WTC11 (cell line): ENCODE measurements at regions not wholly inside any gene's neighbourhood (a gene's known extent, or its start where the extent isn't known, plus 50 kb on each side); places are given as distances from the start of the nearest gene placed in this dataset.

Source experiments
- ATAC-seq: fragments of 200-7000 bp; cut with Tn5 transposase; 2 replicates; pipeline ENCODE4 v1.10.0; 2021; ENCODE audit warnings: mild to moderate bottlenecking, moderate library complexity
- CTCF ChIA-PET: fragments of 300-600 bp; sonication (Branson Sonifier 250); formaldehyde crosslinking; loops from one replicate; lab custom pipeline; 2021; ENCODE audit warnings: antibody characterized with exemption; lab: Charles Lee
- POLR2A ChIA-PET: fragments of 350-600 bp; sonication (Branson Sonifier 250); formaldehyde crosslinking; loops from one replicate; lab custom pipeline; 2021; ENCODE audit warnings: antibody characterized with exemption; lab: Charles Lee
- DNase-seq: peaks from one replicate; pipeline ENCODE4 v3.0.0; 2021; ENCODE audit warnings: low spot score
- H3K27ac Mint-ChIP-seq: 2 replicates; pipeline ENCODE4 v1.8.0; 2021; ENCODE audit warnings: mixed read lengths
- H3K27me3 Mint-ChIP-seq: 2 replicates; pipeline ENCODE4 v1.8.0; 2021; ENCODE audit warnings: low read depth, mild to moderate bottlenecking, moderate library complexity, mixed read lengths
- H3K36me3 Mint-ChIP-seq: 2 replicates; pipeline ENCODE4 v1.8.0; 2021; ENCODE audit warnings: mixed read lengths
- H3K4me1 Mint-ChIP-seq: 2 replicates; pipeline ENCODE4 v1.8.0; 2022; ENCODE audit warnings: mixed read lengths
- H3K4me3 Mint-ChIP-seq: 2 replicates; pipeline ENCODE4 v1.8.0; 2021; ENCODE audit warnings: mild to moderate bottlenecking, moderate library complexity, mixed read lengths
- H3K9me3 Mint-ChIP-seq: 2 replicates; pipeline ENCODE4 v1.8.0; 2021; ENCODE audit warnings: mixed read lengths
- AR ChIP-seq: fragments of 250-450 bp; sonication (Bioruptor Pico); IDR thresholded peaks from 2 replicates; pipeline ENCODE4 v1.9.0; 2021; ENCODE audit warnings: mild to moderate bottlenecking
- CREM ChIP-seq: sonication (generic); formaldehyde crosslinking; IDR thresholded peaks from 2 replicates; pipeline ENCODE4 v1.8.1; 2022; ENCODE audit warnings: mild to moderate bottlenecking, missing genetic modification reagents, moderate library complexity
- E2F5 ChIP-seq: sonication (generic); formaldehyde crosslinking; IDR thresholded peaks from 2 replicates; pipeline ENCODE4 v1.8.1; 2022; ENCODE audit warnings: mild to moderate bottlenecking, moderate library complexity, missing genetic modification reagents
- ELF4 ChIP-seq: sonication (generic); formaldehyde crosslinking; IDR thresholded peaks from 2 replicates; pipeline ENCODE4 v1.8.1; 2022; ENCODE audit warnings: low read depth, mild to moderate bottlenecking, moderate library complexity, missing genetic modification reagents
- FOXP1 ChIP-seq: sonication (generic); formaldehyde crosslinking; IDR thresholded peaks from 2 replicates; pipeline ENCODE4 v1.8.0; 2022; ENCODE audit warnings: missing genetic modification reagents, mild to moderate bottlenecking, moderate library complexity, borderline replicate concordance
- FOXP4 ChIP-seq: sonication (generic); formaldehyde crosslinking; IDR thresholded peaks from 2 replicates; pipeline ENCODE4 v1.8.0; 2022; ENCODE audit warnings: mild to moderate bottlenecking, missing genetic modification reagents
- KAT7 ChIP-seq: sonication (generic); formaldehyde crosslinking; IDR thresholded peaks from 2 replicates; pipeline ENCODE4 v1.8.1; 2023; ENCODE audit warnings: missing genetic modification reagents, mild to moderate bottlenecking, borderline replicate concordance
- NFE2L1 ChIP-seq: sonication (generic); formaldehyde crosslinking; IDR thresholded peaks from 2 replicates; pipeline ENCODE4 v1.8.1; 2023; ENCODE audit warnings: missing genetic modification reagents
- NFYB ChIP-seq: sonication (generic); formaldehyde crosslinking; conservative IDR thresholded peaks from 2 replicates; pipeline ENCODE4 v1.8.0; 2022; ENCODE audit warnings: low read depth, missing genetic modification reagents
- NR2C2 ChIP-seq: sonication (generic); formaldehyde crosslinking; IDR thresholded peaks from 2 replicates; pipeline ENCODE4 v1.8.0; 2022; ENCODE audit warnings: mild to moderate bottlenecking, missing genetic modification reagents
- NR3C1 ChIP-seq: sonication (generic); formaldehyde crosslinking; conservative IDR thresholded peaks from 2 replicates; pipeline ENCODE4 v1.8.1; 2023; ENCODE audit warnings: low read depth, mild to moderate bottlenecking, missing genetic modification reagents
- SOX15 ChIP-seq: fragments of 250-450 bp; sonication (Bioruptor Pico); IDR thresholded peaks from 2 replicates; pipeline ENCODE4 v1.9.0; 2021; ENCODE audit warnings: mild to moderate bottlenecking
- TCF7 ChIP-seq: sonication (generic); formaldehyde crosslinking; IDR thresholded peaks from 2 replicates; pipeline ENCODE4 v1.8.0; 2022; ENCODE audit warnings: mild to moderate bottlenecking, low read depth, missing genetic modification reagents, moderate library complexity
- ZNF232 ChIP-seq: sonication (generic); formaldehyde crosslinking; IDR thresholded peaks from 2 replicates; pipeline ENCODE4 v1.8.0; 2022; ENCODE audit warnings: mild to moderate bottlenecking, missing genetic modification reagents
- ZNF423 ChIP-seq: fragments of 250-450 bp; sonication (Bioruptor Pico); IDR thresholded peaks from 2 replicates; pipeline ENCODE4 v2.1.2; 2022; ENCODE audit warnings: mild to moderate bottlenecking, moderate library complexity
- ZNF512 ChIP-seq: sonication (generic); formaldehyde crosslinking; IDR thresholded peaks from 2 replicates; pipeline ENCODE4 v1.8.1; 2022; ENCODE audit warnings: missing genetic modification reagents, borderline replicate concordance
- ZNF532 ChIP-seq: fragments of 250-450 bp; sonication (Bioruptor Pico); IDR thresholded peaks from 2 replicates; pipeline ENCODE4 v1.9.0; 2021; ENCODE audit warnings: mild to moderate bottlenecking, borderline replicate concordance
- ZNF671 ChIP-seq: fragments of 250-450 bp; sonication (Bioruptor Pico); IDR thresholded peaks from 2 replicates; pipeline ENCODE4 v1.8.0; 2021; ENCODE audit warnings: mild to moderate bottlenecking

GRCh38 chr20:58577871-58578598, 62.8 kb upstream of the APCDD1L start (continued):
- TF ChIP-seq AR = no peak
- TF ChIP-seq, all 79 proteins: peak for 0

GRCh38 chr20:58577139-58577806, 62.1 kb upstream of the APCDD1L start:
- Mint-ChIP-seq H3K36me3 (no peaks in the 10 kb centered on the region; the same call in none of the 2 replicates), H3K4me3 (no peak overlapping the region), H3K9me3 (peaks cover 12% of the 10 kb centered on the region), H3K4me1 (peaks cover 13% of the 10 kb centered on the region), H3K27ac (peak overlapping the region; percentile 67; the same call in 1 of the 2 replicates), H3K27me3 (peaks cover 2% of the 10 kb centered on the region)
- ATAC-seq (no peak), DNase-seq (peak; percentile 8)
- ChIA-PET CTCF (no interaction called here), POLR2A (no interaction called here)
- no peak for TF ChIP-seq NR3C1 (CRISPR knock-in tag)
- TF ChIP-seq KAT7 (CRISPR knock-in tag) = no peak
- TF ChIP-seq ZNF532 (CRISPR knock-in tag) = no peak
- no peak for TF ChIP-seq FOXP4 (CRISPR knock-in tag)
- TF ChIP-seq SOX15 (CRISPR knock-in tag) = no peak
- TF ChIP-seq ZNF423 = no peak
- no peak for TF ChIP-seq E2F5 (CRISPR knock-in tag)
- no peak for TF ChIP-seq ZNF671 (CRISPR knock-in tag)
- TF ChIP-seq FOXP1 = no peak
- TF ChIP-seq ZNF232 (CRISPR knock-in tag) = no peak

GRCh38 chr20:58576603-58576970, 61.4 kb upstream of the APCDD1L start:
- ChIA-PET CTCF (no interaction called here), POLR2A (no interaction called here)
- ATAC-seq (no peak), DNase-seq (no peak)
- Mint-ChIP-seq H3K27me3 (peaks cover 2% of the 10 kb centered on the region), H3K4me1 (peaks cover 13% of the 10 kb centered on the region), H3K27ac (no peak overlapping the region), H3K4me3 (no peak overlapping the region), H3K36me3 (no peaks in the 10 kb centered on the region; the same call in 1 of the 2 replicates), H3K9me3 (peaks cover 5% of the 10 kb centered on the region)
- TF ChIP-seq NR2C2 (no peak), CREM (CRISPR knock-in tag) (no peak), ZNF512 (no peak), SOX15 (CRISPR knock-in tag) (no peak), FOXP4 (CRISPR knock-in tag) (no peak), NFE2L1 (CRISPR knock-in tag) (no peak), TCF7 (no peak), ELF4 (no peak), NR3C1 (CRISPR knock-in tag) (no peak), NFYB (CRISPR knock-in tag) (no peak)
